HepG2 (cell line): ENCODE measurements at regions not wholly inside any gene's neighbourhood (a gene's known extent, or its start where the extent isn't known, plus 50 kb on each side); places are given as distances from the start of the nearest gene placed in this dataset.

Experiments used
- ATAC-seq: fragments of 200-7000 bp; cut with Tn5 transposase; 3 replicates; pipeline ENCODE4 v1.9.1; 2020; ENCODE audit warnings: mild to moderate bottlenecking, moderate library complexity
- BruUV-seq: library from RNA; stranded (reverse); fragments of 400-500 nt; replicated peaks from 2 replicates; lab custom pipeline; 2021; lab: Mats Ljungman, UMichigan
- CTCF ChIA-PET: fragments of 300-600 bp; formaldehyde crosslinking; extraction: SDS; loops from one replicate; lab custom pipeline; 2021; ENCODE audit warnings: low total read pairs, inconsistent platforms, low intra/inter-chr PET ratio; lab: Yijun Ruan, JAX
- POLR2A ChIA-PET: fragments of 350-600 bp; sonication (Branson Sonifier 250); formaldehyde crosslinking; loops from one replicate; lab custom pipeline; 2020; ENCODE audit warnings: antibody characterized with exemption, inconsistent platforms; lab: Yijun Ruan, JAX
- DNase-seq: peaks from one replicate; pipeline ENCODE4 v3.0.0-alpha.2; 2015; ENCODE audit warnings: low spot score
- FAIRE-seq: peaks from 3 replicates; lab custom pipeline; 2011; peaks lifted over from hg19 to GRCh38; lab: Jason Lieb, UNC
- H2AFZ ChIP-seq: one replicate; pipeline ENCODE4 v1.6.1; 2011; ENCODE audit warnings: low read length, inconsistent platforms
- H3K27ac ChIP-seq: fragments of 300-600 bp; 3 replicates; pipeline ENCODE4 v1.8.0; 2011; ENCODE audit warnings: mixed run types, mild to moderate bottlenecking, mixed read lengths, low read length, inconsistent platforms; ENCODE audit not compliant: insufficient read depth; ENCODE audit errors: extremely low read length
- H3K27me3 ChIP-seq, 2 experiments: fragments of 200-600 bp in 1 of 2; 2 replicates in 1 of 2; 3 replicates in 1 of 2; pipeline versions ENCODE4 v1.6.0 to v1.8.0; 2011; ENCODE audit warnings: low read length in 2 of 2, mild to moderate bottlenecking in 2 of 2, moderate library complexity in 2 of 2, inconsistent platforms in 1 of 2; ENCODE audit not compliant: insufficient read depth in 2 of 2, control insufficient read depth in 1 of 2
- H3K36me3 ChIP-seq, 2 experiments: fragments of 200-600 bp in 1 of 2; replicated peaks in 1 of 2; 2 replicates in 1 of 2; 3 replicates in 1 of 2; pipeline versions ENCODE4 v1.5.1 to v1.8.0; 2011; ENCODE audit warnings: low read length in 2 of 2, inconsistent platforms in 1 of 2; ENCODE audit not compliant: insufficient read depth in 2 of 2, control insufficient read depth in 1 of 2
- H3K4me1 ChIP-seq: 2 replicates; pipeline ENCODE4 v1.5.1; 2012; ENCODE audit warnings: low read length, inconsistent platforms; ENCODE audit not compliant: insufficient read depth
- H3K4me2 ChIP-seq: 2 replicates; pipeline ENCODE4 v1.6.0; 2011; ENCODE audit warnings: low read depth, low read length, inconsistent platforms
- H3K4me3 ChIP-seq, 3 experiments: fragments of 200-600 bp in 1 of 3; sonication (generic), shearing (Covaris generic) in 1 of 3; replicated peaks in 1 of 3; 2 replicates each; pipeline ENCODE4 v1.5.1; 2011 to 2016; ENCODE audit warnings: low read length in 3 of 3, inconsistent platforms in 2 of 3, low read depth in 2 of 3, mild to moderate bottlenecking in 2 of 3, control low read depth in 1 of 3, mixed read lengths in 1 of 3; ENCODE audit not compliant: insufficient read depth in 1 of 3
- H3K79me2 ChIP-seq: one replicate; pipeline ENCODE4 v1.6.1; 2011; ENCODE audit warnings: low read length, inconsistent platforms; ENCODE audit not compliant: insufficient read depth
- H3K9ac ChIP-seq: 2 replicates; pipeline ENCODE4 v1.6.0; 2011; ENCODE audit warnings: mild to moderate bottlenecking, low read depth, low read length, inconsistent platforms; ENCODE audit not compliant: insufficient read depth
- H3K9me3 ChIP-seq: 2 replicates; pipeline ENCODE4 v1.5.1; 2012; ENCODE audit warnings: mild to moderate bottlenecking, low read length
- H4K20me1 ChIP-seq: 2 replicates; pipeline ENCODE4 v1.6.0; 2011; ENCODE audit warnings: inconsistent platforms, mild to moderate bottlenecking, low read length, moderate library complexity; ENCODE audit not compliant: insufficient read depth
- CSRNP2 ChIP-seq: sonication (generic); formaldehyde crosslinking; conservative IDR thresholded peaks from 2 replicates; pipeline ENCODE4 v1.8.0; 2022; ENCODE audit warnings: low read depth, missing genetic modification reagents
- MAFF ChIP-seq: IDR thresholded peaks from 2 replicates; pipeline ENCODE4 v1.6.1; 2011; ENCODE audit warnings: low read depth, low read length, improper control_type of control experiment
- MAFK ChIP-seq, 2 experiments: IDR thresholded peaks in 1 of 2; conservative IDR thresholded peaks in 1 of 2; 2 replicates each; pipeline ENCODE4 v1.6.1; 2011; ENCODE audit warnings: improper control_type of control experiment in 2 of 2, low read length in 2 of 2
- MBNL3 ChIP-seq: fragments of 250-450 bp; sonication (Bioruptor Pico); conservative IDR thresholded peaks from 2 replicates; pipeline ENCODE4 v1.8.0; 2022; ENCODE audit warnings: mild to moderate bottlenecking, inconsistent platforms
- PAF1 ChIP-seq: IDR thresholded peaks from 2 replicates; pipeline ENCODE4 v1.6.1; 2016; ENCODE audit warnings: missing genetic modification reagents, missing compliant biosample characterization
- PRPF4 ChIP-seq: fragments of 200-400 bp; formaldehyde crosslinking; IDR thresholded peaks from 2 replicates; pipeline ENCODE4 v1.6.1; 2016; ENCODE audit warnings: low read length, low read depth; ENCODE audit not compliant: poor library complexity, severe bottlenecking
- RAD51 ChIP-seq: fragments of 450-650 bp; IDR thresholded peaks from 2 replicates; pipeline ENCODE4 v1.6.1; 2016; ENCODE audit warnings: borderline replicate concordance
- ZNF503 ChIP-seq: sonication (generic); formaldehyde crosslinking; IDR thresholded peaks from 2 replicates; pipeline ENCODE4 v1.4.0; 2020; ENCODE audit warnings: missing genetic modification reagents
- ZNF772 ChIP-seq: sonication (generic); formaldehyde crosslinking; IDR thresholded peaks from 2 replicates; pipeline ENCODE4 v1.5.0; 2020; ENCODE audit warnings: mild to moderate bottlenecking, missing genetic modification reagents
- WGBS: methylation state at CpG from one replicate; pipeline ENCODE4 v1.1.6; 2017; ENCODE audit warnings: low lambda C conversion rate; 5-methylcytosine and 5-hydroxymethylcytosine counted together
- in situ Hi-C: cut with HindIII; loops from 2 replicates; pipeline ENCODE4 v1.10.0; 2017; ENCODE audit warnings: low pct_unique_long_range_greater_than_20kb; ENCODE audit not compliant: extremely low pct_ligation_motif_present
- intact Hi-C: fragments of 100-400 bp; cut with micrococcal nuclease; formaldehyde crosslinking; loops from one replicate; pipeline ENCODE4 v1.10.0; 2022; ENCODE audit not compliant: unreplicated experiment

- TF ChIP-seq CSRNP2 (CRISPR knock-in tag) (no peak), PRPF4 (no peak), PAF1 (CRISPR knock-in tag) (no peak), RAD51 (no peak), ZNF772 (CRISPR knock-in tag) (no peak), MBNL3 (no peak)
Observed at GRCh38 chr4:130187587-130187986, 1091.6 kb downstream of the C4orf33 start (continued).

GRCh38 chr4:130192787-130193186, 1096.8 kb downstream of the C4orf33 start:
- H3K27ac ChIP-seq = no peak overlapping the region
- no peak for DNase-seq
- ChIA-PET POLR2A (no interaction called here), CTCF (no interaction called here)
- H3K4me3 ChIP-seq = no peak overlapping the region
- no peak overlapping the region for H3K4me2 ChIP-seq
- H3K79me2 ChIP-seq = no peaks in the 10 kb centered on the region
- ATAC-seq = no peak
- no peaks in the 10 kb centered on the region for H3K9me3 ChIP-seq
- WGBS = 32% methylated on average over 3 of the region's 3 CpGs
- no peaks in the 10 kb centered on the region for H3K36me3 ChIP-seq
- no peak for FAIRE-seq
- intact Hi-C loops = no loop called here
- TF ChIP-seq ZNF503 (CRISPR knock-in tag) (no peak), MAFF (peak; percentile 87), MAFK (conservative IDR thresholded peaks at IDR 0.05 in 1 of 2, IDR thresholded peaks at IDR 0.05 in 1 of 2; ENCODE audit: low read length in 2 of 2) (peak; percentile 89 to 92)
- no peaks in the 10 kb centered on the region for H4K20me1 ChIP-seq
- H3K9ac ChIP-seq = no peak overlapping the region
- H3K27me3 ChIP-seq = no peaks in the 10 kb centered on the region
- H2AFZ ChIP-seq = no peak overlapping the region
- BruUV-seq = no TSS peak
- in situ Hi-C loops = no loop called here
- H3K4me1 ChIP-seq = no peaks in the 10 kb centered on the region
